ENCODE measurements at regions not wholly inside any gene's neighbourhood (a gene's known extent, or its start where the extent isn't known, plus 50 kb on each side); places are given as distances from the start of the nearest gene placed in this dataset.

GRCh38 chr15:95394186-95395067 is 936.1 kb upstream of the NR2F2 start:
- Histone ChIP-seq H3K9ac (ENCODE audit: low read depth, low read length) (no peak overlapping the region), H3K27me3 (ENCODE audit: control insufficient read depth, insufficient read depth, low read length) (no peaks in the 10 kb centered on the region), H3K4me3 (ENCODE audit: low read depth, low read length) (no peak overlapping the region), H3K4me1 (ENCODE audit: control insufficient read depth, insufficient read depth, low read length) (peaks cover 9% of the 10 kb centered on the region; the same call in 1 of the 2 replicates), H3K36me3 (ENCODE audit: control insufficient read depth, insufficient read depth, low read length) (no peaks in the 10 kb centered on the region), H3K27ac (ENCODE audit: low read depth, low read length) (no peak overlapping the region), H3K9me3 (ENCODE audit: control insufficient read depth, insufficient read depth, low read length) (no peaks in the 10 kb centered on the region)

- no peak overlapping the region for H3K9ac ChIP-seq (ENCODE audit: low read depth, low read length)
- H3K4me1 ChIP-seq (ENCODE audit: control insufficient read depth, insufficient read depth, low read length): no peaks in the 10 kb centered on the region
- no peaks in the 10 kb centered on the region for H3K36me3 ChIP-seq (ENCODE audit: control insufficient read depth, insufficient read depth, low read length)
- H3K27ac ChIP-seq (ENCODE audit: low read depth, low read length): no peak overlapping the region
- no peaks in the 10 kb centered on the region for H3K9me3 ChIP-seq (ENCODE audit: control insufficient read depth, insufficient read depth, low read length)
- H3K4me3 ChIP-seq (ENCODE audit: low read depth, low read length): no peak overlapping the region
- H3K27me3 ChIP-seq (ENCODE audit: control insufficient read depth, insufficient read depth, low read length): no peaks in the 10 kb centered on the region
Observed at GRCh38 chr15:95400428-95400827, 930.1 kb upstream of the NR2F2 start.

GRCh38 chr15:95401587-95401986 is 928.9 kb upstream of the NR2F2 start:
- no peaks in the 10 kb centered on the region for H3K9me3 ChIP-seq (ENCODE audit: control insufficient read depth, insufficient read depth, low read length)
- no peaks in the 10 kb centered on the region for H3K27me3 ChIP-seq (ENCODE audit: control insufficient read depth, insufficient read depth, low read length)
- H3K4me1 ChIP-seq (ENCODE audit: control insufficient read depth, insufficient read depth, low read length): no peaks in the 10 kb centered on the region
- H3K9ac ChIP-seq (ENCODE audit: low read depth, low read length): no peak overlapping the region
- no peaks in the 10 kb centered on the region for H3K36me3 ChIP-seq (ENCODE audit: control insufficient read depth, insufficient read depth, low read length)
- no peak overlapping the region for H3K4me3 ChIP-seq (ENCODE audit: low read depth, low read length)
- no peak overlapping the region for H3K27ac ChIP-seq (ENCODE audit: low read depth, low read length)

GRCh38 chr15:95405447-95405846 is 925.1 kb upstream of the NR2F2 start:
- no peak overlapping the region for H3K4me3 ChIP-seq (ENCODE audit: low read depth, low read length)
- H3K9ac ChIP-seq (ENCODE audit: low read depth, low read length): no peak overlapping the region

GRCh38 chr15:95407534-95407933 is 923.0 kb upstream of the NR2F2 start:
- Histone ChIP-seq H3K9ac (ENCODE audit: low read depth, low read length) (no peak overlapping the region), H3K4me3 (ENCODE audit: low read depth, low read length) (no peak overlapping the region), H3K27ac (ENCODE audit: low read depth, low read length) (no peak overlapping the region), H3K27me3 (ENCODE audit: control insufficient read depth, insufficient read depth, low read length) (no peaks in the 10 kb centered on the region), H3K4me1 (ENCODE audit: control insufficient read depth, insufficient read depth, low read length) (no peaks in the 10 kb centered on the region), H3K9me3 (ENCODE audit: control insufficient read depth, insufficient read depth, low read length) (no peaks in the 10 kb centered on the region), H3K36me3 (ENCODE audit: control insufficient read depth, insufficient read depth, low read length) (no peaks in the 10 kb centered on the region)

More at GRCh38 chr15:95405447-95405846, 925.1 kb upstream of the NR2F2 start:
- Histone ChIP-seq H3K4me1 (ENCODE audit: control insufficient read depth, insufficient read depth, low read length) (no peaks in the 10 kb centered on the region), H3K36me3 (ENCODE audit: control insufficient read depth, insufficient read depth, low read length) (no peaks in the 10 kb centered on the region), H3K9me3 (ENCODE audit: control insufficient read depth, insufficient read depth, low read length) (no peaks in the 10 kb centered on the region), H3K27ac (ENCODE audit: low read depth, low read length) (no peak overlapping the region), H3K27me3 (ENCODE audit: control insufficient read depth, insufficient read depth, low read length) (no peaks in the 10 kb centered on the region)

- Histone ChIP-seq H3K9ac (ENCODE audit: low read depth, low read length) (no peak overlapping the region), H3K4me1 (ENCODE audit: control insufficient read depth, insufficient read depth, low read length) (no peaks in the 10 kb centered on the region), H3K27ac (ENCODE audit: low read depth, low read length) (no peak overlapping the region), H3K36me3 (ENCODE audit: control insufficient read depth, insufficient read depth, low read length) (no peaks in the 10 kb centered on the region), H3K9me3 (ENCODE audit: control insufficient read depth, insufficient read depth, low read length) (no peaks in the 10 kb centered on the region), H3K27me3 (ENCODE audit: control insufficient read depth, insufficient read depth, low read length) (no peaks in the 10 kb centered on the region), H3K4me3 (ENCODE audit: low read depth, low read length) (no peak overlapping the region)
Observed at GRCh38 chr15:95409211-95409610, 921.3 kb upstream of the NR2F2 start.

GRCh38 chr15:95409626-95410310 is 920.7 kb upstream of the NR2F2 start:
- no peaks in the 10 kb centered on the region for H3K4me1 ChIP-seq (ENCODE audit: control insufficient read depth, insufficient read depth, low read length)
- H3K9me3 ChIP-seq (ENCODE audit: control insufficient read depth, insufficient read depth, low read length): no peaks in the 10 kb centered on the region
- no peak overlapping the region for H3K4me3 ChIP-seq (ENCODE audit: low read depth, low read length)
- H3K36me3 ChIP-seq (ENCODE audit: control insufficient read depth, insufficient read depth, low read length): no peaks in the 10 kb centered on the region
- no peaks in the 10 kb centered on the region for H3K27me3 ChIP-seq (ENCODE audit: control insufficient read depth, insufficient read depth, low read length)
- no peak overlapping the region for H3K9ac ChIP-seq (ENCODE audit: low read depth, low read length)
- H3K27ac ChIP-seq (ENCODE audit: low read depth, low read length): no peak overlapping the region

GRCh38 chr15:95410757-95411156 is 919.7 kb upstream of the NR2F2 start:
- Histone ChIP-seq H3K4me1 (ENCODE audit: control insufficient read depth, insufficient read depth, low read length) (no peaks in the 10 kb centered on the region), H3K9ac (ENCODE audit: low read depth, low read length) (no peak overlapping the region), H3K36me3 (ENCODE audit: control insufficient read depth, insufficient read depth, low read length) (no peaks in the 10 kb centered on the region), H3K27ac (ENCODE audit: low read depth, low read length) (no peak overlapping the region), H3K9me3 (ENCODE audit: control insufficient read depth, insufficient read depth, low read length) (no peaks in the 10 kb centered on the region), H3K4me3 (ENCODE audit: low read depth, low read length) (no peak overlapping the region), H3K27me3 (ENCODE audit: control insufficient read depth, insufficient read depth, low read length) (no peaks in the 10 kb centered on the region)

GRCh38 chr15:95416576-95416975 is 913.9 kb upstream of the NR2F2 start:
- Histone ChIP-seq H3K27ac (ENCODE audit: low read depth, low read length) (no peak overlapping the region), H3K4me3 (ENCODE audit: low read depth, low read length) (no peak overlapping the region), H3K9ac (ENCODE audit: low read depth, low read length) (no peak overlapping the region), H3K27me3 (ENCODE audit: control insufficient read depth, insufficient read depth, low read length) (no peaks in the 10 kb centered on the region), H3K36me3 (ENCODE audit: control insufficient read depth, insufficient read depth, low read length) (no peaks in the 10 kb centered on the region), H3K9me3 (ENCODE audit: control insufficient read depth, insufficient read depth, low read length) (no peaks in the 10 kb centered on the region; the same call in 1 of the 2 replicates), H3K4me1 (ENCODE audit: control insufficient read depth, insufficient read depth, low read length) (no peaks in the 10 kb centered on the region)

GRCh38 chr15:95417761-95418160 is 912.7 kb upstream of the NR2F2 start:
- Histone ChIP-seq H3K36me3 (ENCODE audit: control insufficient read depth, insufficient read depth, low read length) (no peaks in the 10 kb centered on the region), H3K27me3 (ENCODE audit: control insufficient read depth, insufficient read depth, low read length) (no peaks in the 10 kb centered on the region), H3K9ac (ENCODE audit: low read depth, low read length) (no peak overlapping the region), H3K4me3 (ENCODE audit: low read depth, low read length) (no peak overlapping the region), H3K27ac (ENCODE audit: low read depth, low read length) (no peak overlapping the region), H3K9me3 (ENCODE audit: control insufficient read depth, insufficient read depth, low read length) (no peaks in the 10 kb centered on the region; the same call in 1 of the 2 replicates), H3K4me1 (ENCODE audit: control insufficient read depth, insufficient read depth, low read length) (no peaks in the 10 kb centered on the region)

GRCh38 chr15:95422255-95422654 is 908.2 kb upstream of the NR2F2 start:
- Histone ChIP-seq H3K9ac (ENCODE audit: low read depth, low read length) (no peak overlapping the region), H3K4me3 (ENCODE audit: low read depth, low read length) (no peak overlapping the region), H3K36me3 (ENCODE audit: control insufficient read depth, insufficient read depth, low read length) (no peaks in the 10 kb centered on the region), H3K27me3 (ENCODE audit: control insufficient read depth, insufficient read depth, low read length) (no peaks in the 10 kb centered on the region), H3K9me3 (ENCODE audit: control insufficient read depth, insufficient read depth, low read length) (no peaks in the 10 kb centered on the region; the same call in 1 of the 2 replicates), H3K27ac (ENCODE audit: low read depth, low read length) (no peak overlapping the region), H3K4me1 (ENCODE audit: control insufficient read depth, insufficient read depth, low read length) (no peaks in the 10 kb centered on the region)
